GM21390 (cell line): ENCODE measurements at regions not wholly inside any gene's neighbourhood (a gene's known extent, or its start where the extent isn't known, plus 50 kb on each side); places are given as distances from the start of the nearest gene placed in this dataset.

Experiments used
- ATAC-seq: cut with Tn5 transposase; IDR thresholded peaks from one replicate; pipeline ENCODE4 v1.9.1; 2021; ENCODE audit not compliant: unreplicated experiment

DNA sequence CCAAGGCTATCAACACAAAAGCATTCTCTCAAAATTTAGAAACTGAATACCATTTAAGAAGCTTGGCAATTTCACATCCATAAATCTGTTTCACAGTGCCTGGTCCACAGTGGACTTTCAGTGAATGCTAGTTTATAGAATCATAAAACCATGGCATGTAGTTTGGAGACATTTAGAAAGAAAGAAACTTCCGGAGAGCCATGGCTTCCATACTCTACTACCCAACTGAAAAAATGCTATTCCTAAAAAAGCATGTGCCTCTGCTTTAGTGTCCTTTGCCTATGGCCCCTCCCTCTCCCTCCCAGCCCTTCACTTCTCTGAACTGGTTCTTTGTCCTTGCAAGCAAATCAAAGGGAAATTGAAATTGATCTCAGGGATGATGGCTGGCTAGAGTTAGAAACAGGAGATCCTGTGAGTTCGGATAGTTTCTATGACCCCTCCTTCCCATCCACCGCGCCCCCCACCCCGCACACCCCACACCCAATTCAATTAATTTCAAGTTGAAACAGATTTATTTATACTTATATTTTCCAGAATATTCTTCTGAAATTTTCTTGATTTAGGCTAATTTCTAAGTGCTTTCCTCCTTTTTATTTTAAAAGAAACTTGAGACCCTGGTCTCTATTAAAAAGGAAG, 248.3 kb downstream of the TRIB2 start:
- ATAC-seq, result no peak

DNA sequence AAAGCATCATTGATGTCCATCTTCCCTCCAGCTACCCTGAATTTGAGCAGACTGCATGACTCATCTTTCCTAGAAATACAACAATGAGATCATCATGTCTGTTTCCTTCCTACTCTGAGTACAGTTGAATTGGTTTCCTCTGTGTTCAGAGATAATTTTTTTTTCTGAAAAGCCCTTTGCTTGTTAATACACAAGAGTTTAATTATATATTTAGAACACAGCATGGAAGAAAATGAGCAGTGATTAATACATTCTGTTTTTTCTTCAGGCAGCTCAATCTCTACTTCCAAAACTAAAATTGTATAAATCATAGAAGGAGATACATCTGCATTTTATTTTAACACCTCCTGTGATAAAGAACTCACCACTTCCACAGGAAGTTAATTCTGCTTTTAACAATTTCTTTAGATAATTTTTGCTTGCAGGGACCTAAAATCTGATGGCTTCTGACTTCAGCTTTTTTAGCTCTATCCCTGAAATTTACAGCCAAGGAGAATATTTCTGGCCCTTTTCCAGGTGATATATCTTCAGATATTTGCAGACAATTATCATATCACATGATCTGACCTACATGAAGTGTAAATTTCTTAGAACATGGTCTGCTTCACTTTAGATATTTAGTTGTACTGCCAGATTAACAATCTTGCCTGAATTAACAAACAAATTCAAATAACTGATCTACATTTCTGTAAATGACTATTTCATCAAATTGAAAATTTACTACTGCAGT, 249.0 kb downstream of the TRIB2 start:
- no peak for ATAC-seq

DNA sequence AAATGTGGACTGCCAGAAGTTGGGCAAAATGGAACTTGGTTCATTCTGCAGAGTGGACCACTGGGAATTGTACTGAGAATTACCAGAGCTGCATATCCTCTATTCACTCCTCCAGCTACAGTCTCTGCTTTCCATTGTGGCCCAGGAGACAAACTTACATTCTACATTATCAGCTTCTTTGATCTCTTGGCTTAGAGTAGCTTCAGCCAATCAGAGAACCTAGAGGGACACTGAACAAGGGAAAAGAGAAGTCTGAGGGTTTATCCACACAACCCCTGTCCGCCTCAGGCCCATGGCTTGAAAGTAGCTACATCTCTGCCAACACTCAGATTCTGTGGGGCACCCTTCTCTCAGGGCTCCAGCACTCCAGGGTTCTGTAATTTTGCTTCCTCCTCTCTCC, 251.1 kb downstream of the TRIB2 start:
- no peak for ATAC-seq

DNA sequence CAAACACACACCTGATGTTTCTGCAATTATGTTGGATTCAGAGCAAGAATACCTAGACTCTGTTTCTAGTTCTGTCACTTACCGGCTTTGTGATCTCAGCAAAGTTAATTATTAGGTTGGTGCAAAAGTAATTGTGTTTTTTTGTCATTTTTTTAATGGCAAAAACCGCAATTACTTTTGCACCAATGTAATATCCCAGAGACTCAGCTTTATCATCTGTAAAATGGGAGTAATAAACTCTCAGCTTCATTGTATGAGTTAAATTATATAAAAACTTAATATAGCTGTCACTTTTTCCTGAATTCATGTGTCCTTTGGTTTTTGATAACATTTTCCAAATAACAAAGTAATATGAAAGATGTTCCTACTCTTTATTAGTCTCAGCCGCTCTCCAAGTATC, 251.7 kb downstream of the TRIB2 start:
- ATAC-seq, result no peak

DNA sequence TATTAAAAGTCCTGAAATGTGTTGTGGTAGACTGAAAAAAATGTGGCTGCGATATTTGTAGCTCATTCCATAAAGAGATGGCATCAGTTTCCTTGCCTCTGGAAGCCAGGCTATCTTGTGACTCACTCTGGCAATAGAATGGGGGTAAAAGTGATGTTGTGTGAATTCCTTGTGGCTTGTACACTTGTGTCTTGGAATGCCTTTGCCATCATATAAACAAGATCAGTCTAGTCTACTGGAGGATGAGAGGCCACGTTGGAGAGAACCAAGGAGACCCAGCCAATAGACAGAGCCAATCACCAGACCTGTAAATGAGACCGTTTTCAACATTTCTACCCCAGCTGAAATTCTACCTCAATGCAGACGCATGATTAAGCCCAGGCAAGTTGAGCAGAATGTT, 254.1 kb downstream of the TRIB2 start:
- ATAC-seq, result no peak

DNA sequence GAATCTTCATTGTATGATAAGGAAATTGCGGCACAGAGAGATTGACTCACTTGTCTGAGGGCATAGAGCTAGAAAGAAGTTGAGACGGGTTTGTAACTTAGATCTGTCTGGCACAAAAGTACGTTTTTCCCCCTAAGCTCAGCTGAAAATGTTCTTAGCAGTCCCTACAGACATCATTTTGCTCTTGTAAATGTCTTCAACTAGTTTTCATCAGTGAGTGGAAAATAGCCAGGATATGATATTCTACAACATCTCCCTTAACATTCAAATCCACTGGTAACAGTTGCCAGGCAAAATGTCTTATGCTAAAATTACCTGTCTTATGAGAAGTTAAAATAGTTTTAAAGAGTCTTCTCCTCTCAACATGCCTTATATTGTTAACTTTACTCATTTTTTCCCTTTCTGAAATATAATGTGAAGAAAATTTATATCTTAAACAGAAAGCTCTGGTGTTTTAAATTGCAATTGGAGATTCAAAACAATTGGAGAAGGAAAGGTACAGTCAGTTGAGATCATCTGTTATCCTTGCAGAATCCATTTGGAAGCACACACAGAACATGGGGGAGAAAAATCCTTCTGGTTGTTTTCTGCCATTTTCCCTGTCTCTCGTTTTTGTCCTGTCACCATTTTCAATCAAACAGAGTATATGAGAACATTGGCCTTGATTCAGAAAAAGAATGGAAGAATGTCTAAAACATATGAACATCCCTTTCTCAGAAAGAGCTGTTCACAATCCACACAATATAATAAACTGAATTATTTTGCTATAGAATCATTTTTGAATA, 255.0 kb downstream of the TRIB2 start:
- no peak for ATAC-seq

DNA sequence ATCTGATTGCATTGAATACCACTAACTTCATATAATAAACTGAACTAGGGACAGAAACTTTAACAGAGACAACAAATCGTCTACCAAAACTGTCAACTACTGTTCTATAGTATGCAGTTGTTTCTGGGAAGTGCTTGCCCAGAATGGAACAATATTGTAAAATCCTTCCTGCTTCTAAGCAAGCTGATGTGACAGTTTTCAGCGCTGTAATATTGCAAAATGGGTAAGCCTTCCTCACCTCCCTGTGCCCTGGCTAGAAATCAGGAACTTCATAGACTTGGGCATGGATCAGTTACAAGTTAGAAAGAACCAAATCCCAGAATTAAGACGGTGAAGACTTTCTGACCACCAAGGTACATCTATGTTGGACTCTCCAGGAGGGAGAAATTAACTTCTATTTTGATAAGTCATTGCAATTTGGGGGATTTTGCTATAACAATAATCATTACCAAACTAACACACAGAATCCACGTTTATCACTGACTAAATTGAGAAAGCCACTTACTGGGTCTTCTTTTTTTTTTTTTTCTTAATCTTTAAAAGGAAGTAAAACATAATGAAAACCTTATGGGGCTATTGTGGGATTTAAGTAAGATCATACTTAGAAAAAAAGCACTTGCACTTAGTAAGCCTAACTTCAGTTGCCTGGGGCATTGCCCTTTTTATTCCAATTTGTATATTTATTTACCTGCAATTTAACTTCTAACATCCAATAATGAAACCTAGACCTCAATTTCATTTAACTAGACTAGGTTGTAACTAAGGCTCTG, 261.5 kb downstream of the TRIB2 start:
- ATAC-seq, result no peak

DNA sequence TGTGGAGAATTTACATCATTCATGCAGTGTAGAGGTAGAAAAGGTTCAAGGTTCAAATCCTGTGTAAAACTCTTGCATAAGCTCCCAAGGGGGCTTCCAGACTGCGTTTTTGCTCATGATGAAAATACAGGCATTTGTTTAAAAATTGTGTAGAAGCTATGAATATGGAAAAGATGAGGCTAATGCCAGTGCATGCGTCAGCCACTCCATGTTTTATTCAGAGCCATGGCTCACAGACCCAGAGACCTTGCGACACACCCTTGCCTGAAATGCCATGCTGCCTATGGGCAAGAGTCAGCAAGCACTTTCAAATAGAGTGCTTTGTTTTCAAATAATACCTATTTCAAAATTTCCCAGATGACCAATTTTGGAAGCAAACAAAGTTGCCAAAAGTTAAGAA, 262.3 kb downstream of the TRIB2 start:
- no peak for ATAC-seq

DNA sequence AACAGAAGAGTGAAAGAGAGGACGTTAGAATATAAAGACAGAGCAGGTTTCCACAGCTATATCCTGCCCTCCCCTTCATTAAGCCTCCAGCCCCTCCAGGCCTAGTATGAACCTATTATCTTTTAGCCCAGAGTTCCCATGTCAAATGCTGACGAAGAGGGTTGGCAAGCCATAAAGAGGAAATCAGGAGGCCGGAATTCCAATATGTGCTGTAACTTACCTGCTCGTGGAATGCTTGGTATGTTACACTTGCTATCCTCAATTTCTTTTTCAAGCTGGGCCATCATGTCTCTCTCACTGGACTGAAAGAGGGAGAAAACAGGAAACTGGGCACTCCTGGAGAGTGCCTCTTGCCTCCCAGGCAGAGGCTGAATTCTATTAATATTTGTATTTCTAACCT, 264.1 kb downstream of the TRIB2 start:
- no peak for ATAC-seq

DNA sequence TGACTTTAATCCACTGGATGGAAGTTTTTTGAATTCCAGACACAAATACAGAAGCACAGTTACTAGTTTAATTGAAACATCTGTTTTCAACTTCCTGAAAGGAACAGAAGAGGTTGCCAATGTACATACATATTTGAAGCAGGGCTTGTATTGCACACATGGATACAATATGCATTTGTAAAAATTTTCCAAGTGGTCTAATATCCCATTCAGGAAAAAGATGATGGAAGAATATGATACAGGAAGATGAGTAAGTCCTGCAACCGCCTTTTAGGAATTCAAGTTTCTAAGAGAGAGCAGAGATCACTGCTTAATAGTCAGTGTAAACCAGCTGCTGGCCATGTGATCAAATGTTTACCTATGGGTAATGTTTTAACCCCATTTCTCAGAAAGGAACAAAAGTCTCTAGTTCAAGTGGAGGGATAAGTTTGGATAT, 265.4 kb downstream of the TRIB2 start:
- ATAC-seq, result no peak

DNA sequence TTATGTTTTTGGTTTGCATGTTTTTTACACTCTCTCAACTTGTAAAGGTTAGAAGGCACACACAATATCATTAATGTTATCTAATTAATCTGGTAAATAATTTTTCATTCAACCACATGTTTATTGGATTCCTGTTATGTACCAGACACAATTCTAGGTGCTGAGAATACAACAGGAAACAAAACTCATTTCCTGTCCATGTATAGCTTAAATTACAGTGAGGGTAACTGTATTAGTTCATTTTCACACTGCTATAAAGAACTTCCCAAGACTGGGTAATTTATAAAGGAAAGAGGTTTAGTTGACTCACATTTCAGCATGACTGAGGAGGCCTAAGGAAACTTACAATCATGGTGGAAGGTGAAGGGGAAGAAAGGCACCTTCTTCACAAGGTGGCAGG, 270.5 kb downstream of the TRIB2 start:
- ATAC-seq, result no peak

DNA sequence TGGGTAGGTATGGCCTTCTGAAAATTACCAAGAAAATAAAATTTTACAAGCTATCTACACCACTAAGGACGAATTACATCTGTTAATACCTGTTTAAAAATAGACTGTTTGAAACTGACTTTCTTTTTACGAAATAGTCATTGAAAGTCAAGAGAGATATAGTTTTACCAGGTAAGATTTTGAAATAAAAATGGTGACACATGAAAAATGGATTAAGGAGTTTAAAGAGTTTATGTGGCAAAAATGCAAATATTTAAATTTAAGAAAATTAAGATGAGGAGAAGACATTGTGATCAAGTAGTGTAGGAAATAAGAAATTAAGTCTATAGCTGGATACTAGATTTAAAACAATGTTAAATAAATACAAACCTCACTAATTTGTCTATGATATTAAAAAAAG, 271.5 kb downstream of the TRIB2 start:
- no peak for ATAC-seq

DNA sequence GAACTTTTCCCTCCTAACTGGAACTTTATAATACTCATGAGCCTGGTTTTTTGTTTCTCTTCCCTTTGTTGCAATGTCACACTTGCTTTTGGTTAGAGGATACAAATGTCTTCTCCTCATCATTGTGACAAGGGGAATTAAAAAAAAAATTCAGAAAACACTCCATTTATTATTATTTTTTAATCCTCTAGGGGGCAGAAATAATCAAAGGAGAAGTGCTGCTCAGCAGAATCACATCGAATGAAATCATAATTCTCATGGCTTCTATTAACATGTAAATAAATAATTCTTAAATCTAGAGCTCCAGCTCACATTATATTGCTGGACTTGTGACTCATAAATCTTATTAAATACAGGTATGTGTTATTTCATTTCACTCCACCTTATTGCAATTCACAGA, 273.8 kb downstream of the TRIB2 start:
- no peak for ATAC-seq

DNA sequence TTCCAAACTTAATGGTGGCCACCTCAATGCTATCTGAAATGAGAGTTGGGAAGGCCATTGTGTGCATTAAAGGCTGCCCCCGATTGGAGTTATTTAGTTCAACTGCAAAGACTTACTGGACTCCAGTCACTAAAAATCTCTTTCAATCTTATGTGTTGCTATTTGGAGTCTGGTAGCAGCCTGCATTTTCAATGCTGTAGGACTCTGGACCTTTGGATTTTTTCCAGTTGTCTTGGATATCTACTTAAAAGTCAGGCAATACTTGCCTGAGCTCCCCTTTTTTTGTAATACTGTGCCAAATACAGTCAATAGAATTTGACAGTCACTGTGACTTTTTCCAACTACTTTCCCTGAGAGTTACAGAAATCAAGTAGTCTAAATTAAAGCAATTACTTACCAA, 281.9 kb downstream of the TRIB2 start:
- no peak for ATAC-seq

DNA sequence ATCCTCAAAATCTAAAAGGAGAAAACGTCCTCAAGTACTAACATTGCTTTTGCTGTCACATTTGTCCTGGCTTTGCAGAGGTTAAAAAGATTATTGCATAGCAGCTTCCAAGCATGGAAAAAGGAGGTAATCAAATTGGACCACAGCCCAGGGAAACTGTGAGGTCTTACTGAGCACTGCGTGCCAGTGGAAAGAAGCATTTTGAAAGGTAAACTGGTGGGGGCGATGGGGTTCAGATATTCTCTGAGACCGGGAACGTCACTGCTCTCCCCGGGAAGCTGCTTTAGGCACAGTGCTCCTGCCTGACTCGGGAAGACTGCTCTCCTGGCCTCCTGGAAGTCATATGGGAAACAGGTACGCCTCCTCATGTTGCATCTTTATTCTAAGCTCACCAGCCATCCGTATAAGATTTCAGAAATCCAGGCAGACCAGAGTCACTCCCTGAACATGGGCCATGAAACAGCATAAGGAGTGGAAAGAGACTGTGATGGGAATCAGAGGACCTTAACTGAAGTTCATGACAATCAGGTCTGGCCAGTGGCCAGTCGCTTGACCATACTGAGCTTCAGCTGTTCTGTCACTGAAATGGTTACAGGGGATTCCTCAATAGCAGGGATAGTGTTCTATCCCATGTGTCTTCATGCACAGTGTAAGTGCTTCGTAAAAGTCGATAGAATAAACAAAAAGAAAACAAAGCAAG, 284.1 kb downstream of the TRIB2 start:
- ATAC-seq, result no peak

DNA sequence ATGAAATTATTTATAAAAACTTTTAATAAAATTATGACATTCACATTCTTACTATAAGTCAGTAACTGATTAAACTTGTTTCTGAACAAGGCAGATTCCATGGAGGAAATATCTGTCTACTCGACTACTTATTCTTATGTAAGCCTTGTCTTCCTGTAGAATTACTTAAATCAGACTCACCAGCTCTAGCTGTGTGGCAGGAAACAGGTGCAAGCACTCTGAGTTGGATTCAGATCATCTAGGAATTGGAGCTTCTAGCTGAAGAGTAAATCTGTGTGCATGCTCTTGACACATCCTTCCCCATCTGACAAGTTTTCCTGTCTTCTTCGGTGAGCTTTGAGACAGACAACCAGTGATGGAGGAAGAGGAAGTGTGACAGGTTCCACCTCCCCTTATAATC, 284.7 kb downstream of the TRIB2 start:
- ATAC-seq, result no peak

DNA sequence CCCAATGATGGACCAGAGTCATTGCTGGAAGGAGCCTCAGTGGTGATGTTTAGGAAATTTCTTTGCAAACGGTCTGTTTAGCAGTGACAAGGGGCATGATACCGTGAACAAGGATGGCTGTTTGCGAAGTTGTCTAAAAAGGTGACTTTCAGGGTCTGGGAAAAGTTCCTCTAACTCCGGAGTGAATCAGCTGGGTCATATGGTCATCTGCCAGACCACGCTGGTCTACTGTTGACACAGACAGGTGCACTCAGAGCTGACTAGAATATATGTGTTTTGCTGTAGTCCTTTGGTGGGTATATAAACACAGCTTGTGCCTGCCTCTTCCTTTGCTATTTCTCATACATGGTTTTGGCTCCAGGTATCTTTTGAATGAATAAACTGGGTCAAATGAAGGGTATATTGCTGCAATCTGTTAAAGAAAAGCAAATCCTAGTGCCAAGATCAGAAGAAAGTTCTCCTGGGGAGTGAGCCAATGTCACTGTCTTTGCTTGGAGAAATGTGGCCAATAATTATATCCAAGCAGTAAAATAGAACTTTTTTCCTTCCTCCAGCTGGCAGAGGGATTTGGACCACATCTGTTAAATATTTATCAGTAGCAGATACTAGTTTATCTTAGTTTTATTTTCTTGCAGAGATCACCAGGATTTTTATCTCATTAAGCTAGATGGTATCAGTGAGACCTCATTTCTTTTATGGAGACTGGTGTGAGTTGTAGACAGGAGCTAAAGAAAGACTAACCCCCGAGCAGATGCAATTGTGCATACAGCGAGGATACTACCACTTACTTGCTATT, 286.0 kb downstream of the TRIB2 start:
- ATAC-seq, result no peak

DNA sequence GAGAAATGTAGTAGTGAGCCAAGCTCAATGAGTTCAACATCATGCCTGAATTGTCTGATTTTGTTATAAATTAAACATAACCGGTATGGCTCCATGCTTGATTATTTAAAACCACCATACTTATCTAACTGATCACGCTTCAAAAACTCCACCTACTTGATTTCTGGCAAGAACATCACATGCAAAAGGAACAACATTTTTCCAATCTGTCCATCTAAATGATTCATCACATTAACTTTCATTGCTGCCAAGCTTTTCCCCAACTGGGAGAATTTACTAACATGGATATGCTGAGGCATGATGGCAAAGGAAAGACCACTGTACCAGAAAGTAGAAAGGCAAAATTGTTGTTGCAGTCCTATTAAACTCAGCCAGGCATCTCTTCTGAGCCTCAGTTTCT, 286.8 kb downstream of the TRIB2 start:
- ATAC-seq, result no peak

DNA sequence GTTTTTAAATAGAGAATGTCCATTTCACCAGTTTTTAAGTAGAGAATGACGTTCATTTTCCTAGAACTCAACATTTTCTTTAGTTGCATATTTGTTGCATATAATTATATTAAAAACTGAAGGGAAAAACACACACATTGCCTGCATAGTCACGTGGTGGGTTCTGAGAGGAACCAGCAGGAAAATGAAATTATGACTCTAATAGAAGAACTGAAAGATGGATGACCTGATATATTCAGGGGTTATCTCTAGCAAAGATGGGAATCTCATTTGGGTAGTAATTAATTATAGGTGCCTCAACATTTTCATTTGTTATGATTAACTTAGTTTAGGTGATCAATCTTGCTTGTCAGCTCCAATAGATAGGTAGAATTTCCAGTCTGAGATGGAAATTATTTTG, 288.3 kb downstream of the TRIB2 start:
- ATAC-seq, result no peak

DNA sequence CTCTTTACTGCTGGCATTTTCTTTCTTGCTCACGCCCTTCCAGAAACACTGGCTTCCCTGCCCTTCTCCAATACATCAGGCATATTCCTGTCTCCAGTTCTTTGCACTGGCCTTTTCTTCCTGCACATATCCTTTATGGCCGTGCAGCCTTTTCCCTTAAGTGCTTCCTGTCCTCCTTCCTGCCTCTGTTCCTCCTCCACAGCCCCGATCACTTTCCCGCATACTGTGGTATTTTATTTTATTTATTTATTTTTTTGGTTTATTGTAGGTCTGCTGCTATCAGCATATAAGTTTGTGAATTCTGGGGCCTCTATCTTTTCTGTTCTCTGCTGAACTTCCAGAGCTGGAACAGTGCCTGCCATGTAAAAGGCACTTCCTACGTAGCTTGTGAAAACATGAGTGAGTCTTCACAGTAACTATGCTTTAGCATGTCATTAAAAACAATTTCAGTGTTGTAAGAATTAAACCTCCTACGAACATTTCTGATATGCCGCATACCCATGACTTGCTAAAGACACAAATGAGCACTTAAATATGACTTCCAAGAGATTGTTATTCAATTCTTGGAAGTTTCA, 289.1 kb downstream of the TRIB2 start:
- no peak for ATAC-seq
